ENCODE measurements at regions not wholly inside any gene's neighbourhood (a gene's known extent, or its start where the extent isn't known, plus 50 kb on each side); places are given as distances from the start of the nearest gene placed in this dataset.

- DNase-seq (ENCODE audit: low spot score), result no peak
- intact Hi-C loops (cut with DNase I), result no loop called here
- no peak for ATAC-seq
Observed at GRCh38 chr12:92089559-92089958, 56.1 kb downstream of the BTG1 start.

- DNase-seq (ENCODE audit: low spot score) (no peak), ATAC-seq (peak; percentile 60)
- intact Hi-C loops (cut with DNase I), result no loop called here
Observed at GRCh38 chr12:92088805-92089204, 56.8 kb downstream of the BTG1 start.

GRCh38 chr12:92085736-92086040, 60.0 kb downstream of the BTG1 start:
- intact Hi-C loops (cut with DNase I), result no loop called here
- DNase-seq (ENCODE audit: low spot score) (no peak), ATAC-seq (no peak)

GRCh38 chr12:92085040-92085735, 60.5 kb downstream of the BTG1 start:
- no peak for DNase-seq (ENCODE audit: low spot score)
- no peak for ATAC-seq
- intact Hi-C loops (cut with DNase I), result no loop called here

- no peak for DNase-seq (ENCODE audit: low spot score)
- no peak for ATAC-seq
- intact Hi-C loops (cut with DNase I), result no loop called here
Observed at GRCh38 chr12:92080911-92081285, 64.7 kb downstream of the BTG1 start.

- no peak for DNase-seq (ENCODE audit: low spot score)
- ATAC-seq, result peak; percentile 41
- intact Hi-C loops (cut with DNase I), result no loop called here
Observed at GRCh38 chr12:92079054-92079385, 66.6 kb downstream of the BTG1 start.

- DNase-seq (ENCODE audit: low spot score), result no peak
- intact Hi-C loops (cut with DNase I), result no loop called here
- ATAC-seq, result peak; percentile 92
Observed at GRCh38 chr12:92078167-92079053, 67.2 kb downstream of the BTG1 start.

- ATAC-seq (no peak), DNase-seq (ENCODE audit: low spot score) (no peak)
- intact Hi-C loops (cut with DNase I), result no loop called here
Observed at GRCh38 chr12:92077530-92077929, 68.1 kb downstream of the BTG1 start.

GRCh38 chr12:92076101-92076500, 69.5 kb downstream of the BTG1 start:
- no peak for ATAC-seq
- no peak for DNase-seq (ENCODE audit: low spot score)
- intact Hi-C loops (cut with DNase I), result no loop called here

- intact Hi-C loops (cut with DNase I), result no loop called here
- DNase-seq (ENCODE audit: low spot score) (no peak), ATAC-seq (no peak)
Observed at GRCh38 chr12:92075425-92075914, 70.2 kb downstream of the BTG1 start.

- intact Hi-C loops (cut with DNase I), result no loop called here
- ATAC-seq, result no peak
- no peak for DNase-seq (ENCODE audit: low spot score)
Observed at GRCh38 chr12:92074889-92075288, 70.8 kb downstream of the BTG1 start.

GRCh38 chr12:92073094-92073493, 72.6 kb downstream of the BTG1 start:
- ATAC-seq (no peak), DNase-seq (ENCODE audit: low spot score) (no peak)
- intact Hi-C loops (cut with DNase I), result no loop called here

- intact Hi-C loops (cut with DNase I), result no loop called here
- ATAC-seq, result no peak
- no peak for DNase-seq (ENCODE audit: low spot score)
Observed at GRCh38 chr12:92072112-92072511, 73.5 kb downstream of the BTG1 start.

GRCh38 chr12:92070864-92071445, 74.7 kb downstream of the BTG1 start:
- intact Hi-C loops (cut with DNase I), result no loop called here
- no peak for DNase-seq (ENCODE audit: low spot score)
- peak; percentile 55 for ATAC-seq

GRCh38 chr12:92070054-92070863, 75.4 kb downstream of the BTG1 start:
- ATAC-seq (no peak), DNase-seq (ENCODE audit: low spot score) (no peak)
- intact Hi-C loops (cut with DNase I), result no loop called here

- DNase-seq (ENCODE audit: low spot score) (no peak), ATAC-seq (no peak)
- intact Hi-C loops (cut with DNase I), result no loop called here
Observed at GRCh38 chr12:92068459-92068858, 77.2 kb downstream of the BTG1 start.

GRCh38 chr12:92065639-92066038, 80.0 kb downstream of the BTG1 start:
- intact Hi-C loops (cut with DNase I), result no loop called here
- ATAC-seq (no peak), DNase-seq (ENCODE audit: low spot score) (no peak)

GRCh38 chr12:92065018-92065499, 80.6 kb downstream of the BTG1 start:
- no peak for ATAC-seq
- no peak for DNase-seq (ENCODE audit: low spot score)
- intact Hi-C loops (cut with DNase I), result no loop called here

- intact Hi-C loops (cut with DNase I), result no loop called here
- ATAC-seq (no peak), DNase-seq (ENCODE audit: low spot score) (no peak)
Observed at GRCh38 chr12:92064422-92064821, 81.2 kb downstream of the BTG1 start.

Measured in sciatic nerve (tissue), 2 donors.